GM18873 (cell line): ENCODE measurements at regions not wholly inside any gene's neighbourhood (a gene's known extent, or its start where the extent isn't known, plus 50 kb on each side); places are given as distances from the start of the nearest gene placed in this dataset.

Source experiments
- ATAC-seq: cut with Tn5 transposase; IDR thresholded peaks from one replicate; pipeline ENCODE4 v1.9.1; 2021; ENCODE audit warnings: mild to moderate bottlenecking, moderate library complexity, moderate number of reproducible peaks; ENCODE audit not compliant: unreplicated experiment, low FRiP score

- no peak for ATAC-seq
Measured at GRCh38 chr3:72418856-72419255, 429.4 kb downstream of the SHQ1 start.

DNA sequence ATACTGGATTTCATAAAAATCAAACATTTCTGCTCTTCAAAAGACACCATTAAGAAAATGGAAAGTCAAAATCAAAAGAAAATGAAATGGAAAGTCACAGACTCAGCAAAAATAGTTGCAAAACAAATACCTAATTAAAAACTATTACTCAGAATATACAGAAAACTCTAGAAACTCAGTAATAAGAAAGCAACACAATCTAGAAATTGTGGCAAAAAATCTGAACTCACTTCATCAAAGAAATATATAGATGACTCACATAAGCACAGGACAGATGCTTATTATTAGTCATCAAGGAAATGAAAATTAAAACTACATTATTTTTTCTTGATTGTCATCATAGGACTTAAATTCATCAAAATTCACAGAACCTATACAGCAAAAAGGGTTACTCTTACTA, 430.0 kb downstream of the SHQ1 start:
- ATAC-seq = no peak

DNA sequence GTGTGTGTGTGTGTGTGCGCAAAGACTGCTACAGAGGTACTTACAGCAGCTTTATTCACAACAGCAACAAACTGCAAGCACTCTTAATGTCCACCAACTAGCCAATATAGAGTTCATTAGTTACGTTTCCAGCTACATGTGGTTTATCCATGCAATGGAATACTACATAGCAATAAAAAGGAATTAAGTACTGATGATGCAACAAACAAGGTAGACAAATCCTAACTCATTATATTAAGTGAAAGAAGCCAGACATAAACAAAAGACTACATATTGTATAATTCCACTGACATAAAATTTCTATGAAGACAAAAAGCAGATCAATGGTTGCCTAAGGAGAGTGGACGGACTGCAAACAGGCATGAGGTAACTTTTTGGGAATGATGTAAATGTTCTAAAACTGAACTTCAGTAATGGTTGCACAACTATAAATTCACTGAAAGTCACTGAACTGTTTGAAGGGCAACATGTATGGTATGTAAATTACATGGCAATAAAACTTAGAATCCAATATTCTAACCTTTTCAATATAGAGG, 433.7 kb downstream of the SHQ1 start:
- ATAC-seq = no peak

- no peak for ATAC-seq
Measured at GRCh38 chr3:72413228-72413627, 435.0 kb downstream of the SHQ1 start.

DNA sequence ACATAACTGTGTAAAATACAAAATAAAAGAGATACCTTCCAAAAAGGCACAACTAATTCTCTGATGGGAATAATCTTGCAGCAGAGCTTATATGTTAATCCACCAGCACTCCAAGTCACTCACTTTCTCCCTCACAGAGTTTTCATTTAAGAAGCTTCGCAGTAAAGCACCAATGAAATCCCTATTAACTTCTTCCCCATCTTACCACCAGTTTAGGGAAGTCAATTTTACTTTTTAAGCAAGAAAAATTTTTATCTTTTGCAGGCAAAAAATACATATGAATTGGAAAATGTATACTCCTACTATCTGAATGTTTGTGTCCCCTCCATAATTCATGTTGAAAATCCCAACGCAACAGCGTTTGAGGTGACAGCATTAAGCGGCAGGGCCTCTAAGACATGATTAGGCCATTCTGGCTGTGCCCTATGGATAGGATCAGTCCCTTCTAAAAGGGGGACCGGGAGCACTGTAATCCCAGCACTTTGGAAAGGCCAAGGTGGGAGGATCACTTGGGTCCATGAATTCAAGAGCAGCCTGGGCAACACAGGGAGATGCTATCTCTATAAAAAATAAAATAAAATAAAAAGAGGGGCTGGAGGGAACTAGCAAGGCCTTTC, 435.8 kb downstream of the SHQ1 start:
- ATAC-seq = no peak

GRCh38 chr3:72411843-72412242, 436.4 kb downstream of the SHQ1 start:
- no peak for ATAC-seq

GRCh38 chr3:72411126-72411525, 437.1 kb downstream of the SHQ1 start:
- no peak for ATAC-seq

DNA sequence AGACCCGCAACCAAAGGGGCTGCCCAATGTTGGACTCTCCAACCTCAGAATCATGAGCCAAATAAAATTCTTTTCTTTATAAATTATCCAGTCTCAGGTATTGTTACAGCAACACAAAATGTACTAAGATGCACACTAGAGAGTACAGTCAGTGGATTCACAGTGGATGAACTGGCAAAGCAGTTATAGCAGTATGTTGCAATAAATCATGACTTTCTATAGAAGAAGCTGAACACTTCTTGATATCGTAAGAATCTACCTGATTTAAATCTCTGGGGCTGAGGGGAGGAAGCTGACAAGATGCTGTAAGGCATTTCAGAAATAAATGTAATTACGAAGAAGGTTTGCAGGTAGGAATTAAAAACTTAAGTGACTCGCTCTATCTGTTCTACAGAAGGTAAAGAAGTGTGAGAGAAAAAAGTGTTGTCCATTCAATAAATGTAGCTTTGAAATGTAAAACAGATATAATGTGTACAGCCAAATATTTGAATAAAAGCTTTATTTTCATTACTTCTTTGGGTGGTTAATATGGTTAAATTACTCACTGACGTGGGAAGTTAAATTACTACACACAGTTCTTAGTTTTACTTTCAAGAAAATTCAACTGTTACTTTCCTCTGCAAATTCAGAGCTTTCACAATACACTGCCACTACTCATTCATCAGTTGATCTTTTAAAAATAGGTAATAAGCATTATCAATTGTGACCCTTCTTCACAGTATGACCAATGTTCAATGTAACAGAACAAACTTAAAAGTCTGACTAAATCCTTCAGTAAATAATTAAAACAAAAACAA, 439.1 kb downstream of the SHQ1 start:
- no peak for ATAC-seq

DNA sequence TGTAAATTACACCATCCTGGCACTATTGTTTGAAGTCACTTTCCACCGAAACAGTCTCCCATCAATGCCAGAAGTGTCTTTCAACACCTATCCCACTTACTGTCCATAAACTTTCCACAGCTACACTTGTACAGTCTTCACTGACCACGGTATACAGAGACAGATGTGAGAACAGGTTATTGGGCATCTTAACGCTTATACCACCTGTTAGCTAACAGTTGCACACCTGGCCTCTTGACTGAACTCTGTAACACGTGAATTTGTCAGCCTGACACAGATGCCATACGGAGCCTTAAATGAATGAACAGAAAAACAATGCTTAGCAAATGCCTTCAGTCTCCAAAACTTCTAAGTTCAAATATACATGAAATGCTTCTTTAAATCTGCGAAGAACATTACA, 440.5 kb downstream of the SHQ1 start:
- no peak for ATAC-seq

DNA sequence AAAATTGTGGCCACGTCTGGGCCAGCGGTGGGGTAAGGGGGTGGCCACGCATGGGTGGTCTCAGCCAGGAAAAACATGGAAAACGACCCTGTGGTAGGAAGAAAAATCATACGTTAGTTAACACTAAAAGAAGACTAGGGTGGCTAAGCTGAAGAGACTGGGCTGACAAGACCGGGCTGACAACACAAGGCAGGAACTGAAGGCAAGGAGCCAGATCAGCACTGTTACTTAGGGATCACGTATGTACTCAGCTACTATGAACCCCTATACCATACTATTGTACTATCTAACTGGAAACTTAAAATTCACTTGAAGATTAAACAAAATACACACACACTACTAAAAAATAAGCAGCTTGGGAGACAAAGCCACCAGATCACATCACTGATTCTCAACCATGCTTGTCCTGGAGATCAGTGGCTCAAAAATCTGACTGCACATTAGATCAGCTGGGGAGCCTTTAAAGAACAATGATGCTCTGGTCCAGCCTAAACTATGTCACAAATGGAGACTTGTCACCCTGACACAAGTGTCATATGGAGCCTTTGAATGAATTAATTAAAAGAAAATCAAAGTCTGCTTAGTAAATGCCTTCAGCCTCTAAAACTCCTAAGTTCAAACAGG, 442.2 kb downstream of the SHQ1 start:
- no peak for ATAC-seq

GRCh38 chr3:72401005-72401545, 447.2 kb downstream of the SHQ1 start:
- no peak for ATAC-seq

- no peak for ATAC-seq
Measured at GRCh38 chr3:72398781-72399180, 449.5 kb downstream of the SHQ1 start.

DNA sequence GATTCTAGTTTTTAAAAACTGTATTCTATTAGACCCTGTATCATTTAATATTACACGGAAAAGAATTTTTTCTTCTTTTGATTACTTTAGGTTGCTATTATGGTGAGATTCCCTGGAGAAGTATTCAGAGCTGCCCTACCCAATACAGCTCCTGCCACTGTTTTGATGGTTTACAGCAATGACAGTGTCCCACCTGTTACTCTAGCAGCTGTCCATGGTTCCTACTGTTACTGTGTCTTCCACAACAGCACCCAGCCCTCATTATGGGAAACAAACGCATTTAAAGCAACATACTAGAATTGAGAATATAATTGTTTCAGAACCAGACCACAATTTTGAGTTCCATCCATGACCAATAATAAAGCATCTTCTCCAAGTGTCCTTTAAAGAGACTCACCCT, 450.7 kb downstream of the SHQ1 start:
- no peak for ATAC-seq

DNA sequence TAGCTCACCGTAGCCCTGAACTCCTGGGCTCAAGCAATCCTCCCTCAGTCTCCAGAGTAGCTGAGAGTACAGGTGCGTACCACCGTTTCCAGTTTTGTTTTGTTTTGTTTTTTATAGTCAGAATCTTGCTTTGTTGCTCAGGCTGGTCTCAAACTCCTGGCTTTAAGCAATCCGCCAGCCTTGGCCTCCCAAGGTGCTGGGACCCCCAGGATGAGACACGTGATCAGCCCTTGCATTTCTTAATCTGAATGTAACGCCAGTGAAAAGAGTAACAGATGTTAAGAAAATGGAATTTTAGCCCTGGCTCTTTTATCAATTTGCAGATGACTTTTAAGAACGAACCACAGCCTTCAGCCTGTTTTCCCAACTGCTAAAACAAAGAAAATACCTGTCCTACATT, 451.3 kb downstream of the SHQ1 start:
- no peak for ATAC-seq

GRCh38 chr3:72395776-72396311, 452.4 kb downstream of the SHQ1 start:
- ATAC-seq = no peak

DNA sequence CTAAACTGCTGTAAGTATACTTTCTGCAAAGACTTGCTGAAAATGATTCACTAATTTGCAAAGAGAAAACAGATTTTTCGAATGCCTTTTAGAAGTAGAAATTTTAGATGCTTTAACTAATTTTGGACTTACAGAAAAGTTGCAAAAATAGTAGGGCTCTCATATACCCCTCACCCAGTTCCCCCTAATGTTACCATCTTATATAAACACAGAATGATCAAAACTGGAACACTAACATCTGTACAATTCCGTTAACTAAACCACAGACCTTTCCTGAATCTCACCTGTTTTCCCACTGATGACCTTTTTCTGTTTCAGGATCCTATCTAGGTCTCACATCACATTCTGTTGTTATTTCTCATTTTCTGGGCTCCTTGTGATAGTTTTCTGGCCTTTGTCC, 454.8 kb downstream of the SHQ1 start:
- no peak for ATAC-seq

DNA sequence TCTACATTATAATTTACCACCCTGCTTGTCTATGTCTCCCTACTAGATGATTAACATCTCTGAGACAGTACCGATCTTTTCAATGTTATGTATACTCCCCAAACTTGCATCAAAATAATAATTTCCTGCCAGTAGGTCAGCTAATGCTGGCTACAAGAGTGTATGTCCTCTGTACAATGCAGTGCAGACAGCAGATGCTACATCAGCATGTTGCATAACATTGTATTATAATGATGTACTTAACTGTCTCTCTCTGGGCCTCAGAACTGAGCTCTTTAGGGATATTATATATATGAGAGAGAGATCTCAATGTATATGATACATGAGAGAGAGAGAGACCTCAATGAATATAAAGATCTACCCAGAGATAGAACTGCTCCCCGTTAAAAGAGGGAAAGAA, 456.6 kb downstream of the SHQ1 start:
- no peak for ATAC-seq

DNA sequence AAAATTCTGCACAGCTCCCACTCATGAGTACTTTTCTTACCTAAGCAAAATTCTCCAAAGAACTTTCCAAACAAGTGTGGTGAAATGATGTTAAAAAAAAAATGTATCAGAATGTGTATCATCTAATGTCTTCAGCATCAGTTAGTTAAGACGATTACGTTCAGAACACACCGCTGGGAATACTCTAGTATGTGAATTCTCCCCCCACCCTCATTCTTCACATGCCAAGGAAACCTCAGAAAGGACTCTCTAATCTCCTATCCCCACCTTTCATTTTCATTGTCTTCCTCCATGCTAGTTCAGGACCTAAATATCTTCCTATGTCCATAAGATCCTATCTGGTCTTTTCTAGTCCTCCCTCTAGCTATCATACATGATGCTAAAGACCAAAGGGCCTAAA, 457.4 kb downstream of the SHQ1 start:
- ATAC-seq = no peak

DNA sequence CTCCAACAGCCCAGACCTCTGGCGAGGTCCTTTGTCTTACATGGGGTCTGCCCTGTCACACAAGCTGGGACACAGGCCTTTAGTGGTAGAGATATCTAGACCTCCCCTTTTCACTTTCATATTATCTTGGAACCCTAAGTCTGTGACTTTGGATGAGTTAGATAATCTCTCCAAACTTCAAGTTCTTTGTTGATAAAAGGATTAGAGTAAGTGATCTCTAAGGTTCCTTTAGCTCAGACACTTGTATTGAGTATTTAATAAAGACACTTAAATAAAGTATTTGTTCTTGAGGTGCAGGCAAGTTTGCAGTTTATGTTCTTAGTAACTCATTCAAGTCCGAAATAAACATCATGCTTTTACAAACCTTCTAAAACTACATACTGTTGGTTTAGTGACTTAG, 459.6 kb downstream of the SHQ1 start:
- ATAC-seq = no peak

DNA sequence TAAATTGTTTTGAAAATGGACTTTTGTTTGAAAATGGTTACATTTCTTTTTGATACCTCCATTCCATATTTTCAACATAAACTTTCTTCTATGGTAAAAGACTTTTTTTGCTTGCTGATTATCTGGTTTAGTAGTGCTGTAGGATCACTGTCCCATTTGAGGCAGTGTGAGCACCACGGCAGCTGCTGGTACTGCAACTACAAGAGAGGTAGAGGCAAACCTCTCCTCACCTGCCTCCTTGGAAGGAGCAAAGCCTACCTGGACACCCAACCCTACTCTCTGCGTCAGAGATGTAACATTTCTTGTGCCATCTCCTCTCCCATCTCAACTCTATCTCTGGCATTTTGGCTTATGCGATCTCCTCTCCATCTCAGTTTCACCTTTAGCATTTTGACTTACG, 460.1 kb downstream of the SHQ1 start:
- no peak for ATAC-seq
